ES-I3 (cell line): ENCODE measurements at regions not wholly inside any gene's neighbourhood (a gene's known extent, or its start where the extent isn't known, plus 50 kb on each side); places are given as distances from the start of the nearest gene placed in this dataset.

ENCODE experiments used
- H3K36me3 ChIP-seq: 2 replicates; pipeline ENCODE4 v1.6.1; 2013; ENCODE audit warnings: mild to moderate bottlenecking, low read length, control low read depth, moderate library complexity; ENCODE audit not compliant: insufficient read depth
- H3K4me1 ChIP-seq: 2 replicates; pipeline ENCODE4 v1.6.1; 2013; ENCODE audit warnings: mild to moderate bottlenecking, control low read depth, low read length; ENCODE audit not compliant: insufficient read depth
- H3K9ac ChIP-seq: 2 replicates; pipeline ENCODE4 v1.6.1; 2013; ENCODE audit warnings: low read depth, mild to moderate bottlenecking, low read length, moderate library complexity
- H3K9me3 ChIP-seq: 2 replicates; pipeline ENCODE4 v1.6.1; 2013; ENCODE audit warnings: mild to moderate bottlenecking, low read length, moderate library complexity; ENCODE audit not compliant: control insufficient read depth, insufficient read depth

DNA sequence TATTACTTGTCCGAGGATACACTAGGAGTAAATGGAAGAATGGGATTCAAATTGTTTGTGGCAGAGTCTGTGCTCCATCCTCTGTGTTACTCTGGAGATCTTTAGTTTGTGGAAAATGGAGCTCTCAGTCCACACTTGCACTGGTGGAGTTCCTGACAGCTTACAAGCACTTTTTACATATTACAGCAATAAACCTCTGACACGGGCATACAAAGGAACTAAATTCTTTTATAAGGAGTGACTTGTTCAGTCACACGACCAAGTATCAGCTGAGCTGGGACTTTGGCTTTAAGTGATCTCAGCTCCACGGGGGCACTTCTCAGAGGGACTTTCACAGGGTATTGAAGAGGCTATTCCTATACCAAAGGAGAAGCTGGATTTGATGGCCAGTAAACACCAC is 417.5 kb downstream of the LRIG3 start:
- H3K36me3 ChIP-seq, result no peaks in the 10 kb centered on the region
- no peaks in the 10 kb centered on the region for H3K9me3 ChIP-seq
- no peak overlapping the region for H3K9ac ChIP-seq
- 0 out of 2 replicates have a peak, but pooled peaks cover 5% of the 10 kb centered on the region for H3K4me1 ChIP-seq

- Histone ChIP-seq H3K36me3 (no peaks in the 10 kb centered on the region), H3K9ac (no peak overlapping the region), H3K4me1 (0 out of 2 replicates have a peak, but pooled peaks cover 5% of the 10 kb centered on the region), H3K9me3 (no peaks in the 10 kb centered on the region)
These were observed 416.6 kb downstream of the LRIG3 start for GRCh38 chr12:58503731-58504130.

GRCh38 chr12:58504143-58504938 is 416.0 kb downstream of the LRIG3 start:
- no peaks in the 10 kb centered on the region for H3K36me3 ChIP-seq
- H3K9ac ChIP-seq, result no peak overlapping the region
- H3K4me1 ChIP-seq, result 0 out of 2 replicates have a peak, but pooled peaks cover 5% of the 10 kb centered on the region
- H3K9me3 ChIP-seq, result no peaks in the 10 kb centered on the region

DNA sequence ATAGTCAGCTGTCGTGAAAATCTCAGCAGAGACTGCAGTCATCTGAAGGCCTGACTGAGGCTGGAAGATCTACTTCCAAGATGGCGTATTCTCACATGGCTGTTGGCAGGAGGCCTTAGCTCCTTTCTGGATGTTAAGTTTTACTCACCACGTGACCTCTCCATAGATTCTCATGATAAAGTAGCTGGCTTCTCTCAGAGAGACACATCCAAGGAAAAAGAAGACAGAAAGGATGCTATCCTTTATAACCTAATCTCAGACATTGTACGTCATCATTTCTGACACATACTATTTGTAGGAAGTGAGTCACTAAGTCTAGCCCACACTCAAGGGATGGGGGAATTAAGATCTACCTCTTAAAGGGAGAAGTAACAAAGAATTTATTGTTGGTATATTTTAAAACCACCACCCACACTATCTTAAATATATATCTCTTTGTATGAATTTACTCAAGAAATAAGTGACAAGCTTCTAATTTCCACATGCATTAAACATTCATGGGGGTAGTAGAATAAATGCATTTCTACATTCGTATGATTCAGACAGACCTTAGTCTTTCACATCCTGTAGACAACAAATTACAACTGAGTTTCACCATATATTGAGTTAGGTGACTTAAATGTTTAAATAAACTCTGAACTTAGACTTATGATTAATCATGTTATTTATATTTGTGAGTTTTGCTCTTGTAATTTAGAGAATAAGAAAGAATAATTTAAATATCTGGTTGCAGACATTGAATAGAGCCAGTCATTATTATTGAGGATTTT is 411.0 kb downstream of the LRIG3 start:
- Histone ChIP-seq H3K4me1 (no peaks in the 10 kb centered on the region), H3K36me3 (no peaks in the 10 kb centered on the region), H3K9ac (no peak overlapping the region), H3K9me3 (no peaks in the 10 kb centered on the region)

GRCh38 chr12:58513301-58513834 is 406.9 kb downstream of the LRIG3 start:
- Histone ChIP-seq H3K9me3 (peaks cover 5% of the 10 kb centered on the region; the same call in 1 of the 2 replicates), H3K9ac (no peak overlapping the region), H3K36me3 (no peaks in the 10 kb centered on the region), H3K4me1 (no peaks in the 10 kb centered on the region)

DNA sequence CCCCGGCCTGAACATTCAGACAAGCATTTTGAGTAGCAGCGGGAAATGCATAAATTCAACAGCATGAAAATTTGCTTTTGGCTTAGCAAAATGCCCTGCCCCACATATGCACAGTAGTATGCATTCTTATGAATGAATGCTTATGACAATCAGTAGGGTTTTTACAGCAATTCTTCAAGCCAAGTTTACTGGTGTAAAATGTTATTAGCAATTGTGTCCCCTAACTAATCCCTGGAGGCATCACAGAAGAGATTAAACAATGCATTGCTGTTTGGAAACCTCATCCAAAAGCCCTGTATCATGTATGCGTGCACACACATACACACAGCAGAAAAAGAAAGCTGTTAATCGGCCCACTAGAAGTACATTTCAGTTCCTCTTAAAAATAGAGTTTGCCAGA is 406.5 kb downstream of the LRIG3 start:
- H3K4me1 ChIP-seq, result no peaks in the 10 kb centered on the region
- H3K36me3 ChIP-seq, result no peaks in the 10 kb centered on the region
- no peak overlapping the region for H3K9ac ChIP-seq
- peaks cover 5% of the 10 kb centered on the region; the same call in 1 of the 2 replicates for H3K9me3 ChIP-seq

GRCh38 chr12:58519839-58520238 is 400.5 kb downstream of the LRIG3 start:
- peaks cover 5% of the 10 kb centered on the region; the same call in 1 of the 2 replicates for H3K9me3 ChIP-seq
- no peak overlapping the region for H3K9ac ChIP-seq
- no peaks in the 10 kb centered on the region for H3K36me3 ChIP-seq
- no peaks in the 10 kb centered on the region for H3K4me1 ChIP-seq

DNA sequence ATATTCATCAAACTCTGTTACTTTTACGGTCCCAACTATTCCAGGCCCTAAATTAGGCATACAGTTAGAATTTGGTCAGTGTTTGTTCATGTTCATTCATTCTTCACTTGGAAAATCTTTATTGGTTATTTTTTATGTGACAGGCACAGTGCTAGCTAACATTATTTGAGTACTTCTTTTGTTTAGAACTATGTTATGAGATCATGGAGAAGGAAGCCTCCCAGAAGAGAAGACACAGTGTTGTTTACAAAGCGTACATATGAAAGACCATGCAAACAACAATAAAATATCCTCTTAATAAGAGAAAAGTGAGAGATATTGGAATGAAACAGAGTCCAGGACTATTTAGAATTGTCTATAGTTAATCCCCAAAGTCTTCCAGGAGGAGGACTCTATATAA is 399.2 kb downstream of the LRIG3 start:
- no peaks in the 10 kb centered on the region for H3K4me1 ChIP-seq

GRCh38 chr12:58521796-58522195 is 398.5 kb downstream of the LRIG3 start:
- no peak overlapping the region for H3K9ac ChIP-seq
- peaks cover 5% of the 10 kb centered on the region; the same call in 1 of the 2 replicates for H3K9me3 ChIP-seq
- no peaks in the 10 kb centered on the region for H3K4me1 ChIP-seq
- no peaks in the 10 kb centered on the region for H3K36me3 ChIP-seq

More for the DNA sequence above, 399.2 kb downstream of the LRIG3 start:
- H3K36me3 ChIP-seq, result no peaks in the 10 kb centered on the region
- H3K9me3 ChIP-seq, result peaks cover 5% of the 10 kb centered on the region; the same call in 1 of the 2 replicates
- no peak overlapping the region for H3K9ac ChIP-seq

DNA sequence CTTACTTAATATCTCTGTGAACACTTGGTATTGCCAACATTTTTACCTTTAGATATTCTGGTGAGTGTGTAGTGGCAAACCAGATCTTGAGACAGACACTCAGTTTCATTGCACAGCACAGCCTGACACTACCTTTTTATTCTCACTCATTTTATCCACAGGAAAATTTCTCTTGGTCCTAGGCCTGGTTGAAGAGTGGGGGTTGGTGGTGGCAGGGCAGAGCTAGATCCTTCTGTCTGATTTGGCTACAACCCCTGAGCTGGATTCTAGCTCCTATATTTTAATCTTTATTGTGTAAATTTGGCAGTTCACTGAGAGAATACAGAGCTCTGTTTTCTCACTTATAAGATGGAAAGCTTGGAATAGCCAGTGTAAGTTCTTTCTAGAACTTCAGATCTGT is 396.9 kb downstream of the LRIG3 start:
- H3K36me3 ChIP-seq, result no peaks in the 10 kb centered on the region
- H3K4me1 ChIP-seq, result no peaks in the 10 kb centered on the region
- H3K9me3 ChIP-seq, result no peaks in the 10 kb centered on the region
- H3K9ac ChIP-seq, result no peak overlapping the region

- Histone ChIP-seq H3K36me3 (no peaks in the 10 kb centered on the region), H3K4me1 (no peaks in the 10 kb centered on the region), H3K9me3 (no peaks in the 10 kb centered on the region; the same call in 1 of the 2 replicates), H3K9ac (no peak overlapping the region)
These were observed 392.0 kb downstream of the LRIG3 start for GRCh38 chr12:58528271-58528670.

- Histone ChIP-seq H3K9me3 (no peaks in the 10 kb centered on the region; the same call in 1 of the 2 replicates), H3K36me3 (no peaks in the 10 kb centered on the region), H3K4me1 (no peaks in the 10 kb centered on the region), H3K9ac (no peak overlapping the region)
These were observed 391.1 kb downstream of the LRIG3 start for GRCh38 chr12:58529114-58529665.

DNA sequence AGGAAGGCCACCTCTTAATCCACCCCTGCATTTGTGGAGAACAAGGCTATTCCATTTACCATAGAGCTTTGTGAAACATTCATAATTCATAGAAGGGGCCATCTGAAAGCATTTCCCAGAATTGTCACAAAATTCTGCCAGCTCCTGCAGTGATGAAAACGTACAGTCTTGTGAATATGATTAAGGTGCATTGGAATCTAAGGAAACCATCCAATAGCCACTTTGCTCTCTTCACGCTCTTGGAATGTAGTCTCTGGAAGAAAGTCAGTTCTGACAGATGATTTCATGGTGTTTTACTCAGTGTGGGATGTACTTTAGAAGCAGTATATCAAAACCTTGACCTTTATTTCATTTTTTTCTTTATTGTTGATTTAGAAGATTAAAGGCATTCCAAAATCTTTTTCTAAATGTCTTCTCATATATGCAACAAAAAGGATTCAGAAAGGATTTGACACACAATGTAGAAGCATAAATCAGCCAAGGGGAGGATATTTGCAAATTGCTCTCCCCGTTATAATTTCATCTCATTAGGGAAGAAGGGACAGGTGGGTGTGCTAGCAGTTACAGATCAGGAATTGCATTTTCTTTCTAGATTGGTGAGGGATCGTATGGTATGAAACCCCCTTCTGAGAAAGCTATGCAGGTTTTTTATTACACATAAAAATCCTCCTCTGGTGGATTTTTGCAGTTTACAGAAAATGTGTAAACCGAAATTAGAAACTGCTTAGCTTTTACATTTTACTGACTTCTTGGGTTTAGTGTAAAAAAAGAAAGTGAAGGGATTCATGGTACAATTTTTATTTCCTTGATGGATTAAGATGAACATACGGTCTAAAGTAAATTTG is 390.2 kb downstream of the LRIG3 start:
- Histone ChIP-seq H3K36me3 (no peaks in the 10 kb centered on the region), H3K4me1 (no peaks in the 10 kb centered on the region), H3K9me3 (no peaks in the 10 kb centered on the region; the same call in 1 of the 2 replicates), H3K9ac (no peak overlapping the region)

DNA sequence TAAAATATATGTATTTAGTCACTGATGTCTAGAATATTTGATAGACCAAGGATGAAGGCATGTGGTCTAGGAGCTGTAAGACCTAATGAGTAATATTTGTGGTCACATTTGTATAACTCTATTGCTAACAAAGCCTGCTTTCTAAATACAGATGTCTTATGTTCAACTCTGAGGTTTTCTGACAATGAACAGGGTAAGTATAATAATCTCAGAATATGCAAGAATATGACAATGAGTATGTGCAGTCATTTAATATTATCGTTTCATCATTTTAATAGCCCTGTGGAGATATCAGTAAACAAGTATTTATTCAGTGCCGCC is 389.6 kb downstream of the LRIG3 start:
- Histone ChIP-seq H3K9me3 (no peaks in the 10 kb centered on the region; the same call in 1 of the 2 replicates), H3K9ac (no peak overlapping the region), H3K4me1 (no peaks in the 10 kb centered on the region), H3K36me3 (no peaks in the 10 kb centered on the region)
